ENCODE measurements at regions not wholly inside any gene's neighbourhood (a gene's known extent, or its start where the extent isn't known, plus 50 kb on each side); places are given as distances from the start of the nearest gene placed in this dataset.
"Not testable (repeated sequence)": the region's sequence is repeated elsewhere in the genome, so short reads cannot be mapped to it uniquely, and the experiment has no call there.

GRCh38 chr2:124983595-124983994 lies 958.5 kb downstream of the CNTNAP5 start:
- Histone ChIP-seq H3K4me2 (ENCODE audit: extremely low read depth, insufficient read depth, low read length) (no peak overlapping the region), H3K27ac (ENCODE audit: insufficient read depth, low read length) (no peak overlapping the region), H3K4me1 (ENCODE audit: control insufficient read depth, extremely low read depth, insufficient read depth, low read length) (no peaks in the 10 kb centered on the region), H4K20me1 (ENCODE audit: control insufficient read depth, extremely low read depth, insufficient read depth, low read length) (no peaks in the 10 kb centered on the region), H3K79me2 (ENCODE audit: control insufficient read depth, insufficient read depth, low read length) (no peaks in the 10 kb centered on the region), H2AFZ (ENCODE audit: low read length) (no peak overlapping the region), H3K9me3 (ENCODE audit: control insufficient read depth, insufficient read depth, low read depth, low read length) (no peaks in the 10 kb centered on the region), H3K36me3 (ENCODE audit: control insufficient read depth, insufficient read depth, low read length) (no peaks in the 10 kb centered on the region), H3K9ac (ENCODE audit: insufficient read depth, low read length) (no peak overlapping the region), H3K4me3 (replicated peaks in 1 of 4; ENCODE audit: control extremely low read depth in 1 of 4, insufficient read depth in 1 of 4, low read depth in 3 of 4, low read length in 4 of 4) (no peak overlapping the region), H3K27me3 (ENCODE audit: control insufficient read depth, insufficient read depth, low read length) (no peaks in the 10 kb centered on the region)
- DNase-seq (ENCODE audit: low read depth in 2 of 2), result peak; percentile 74 to 93
- TF ChIP-seq EZH2 (IDR thresholded peaks at IDR 0.05; ENCODE audit: low read length, missing control alignments) (no peak), CTCF (conservative IDR thresholded peaks at IDR 0.05 in 1 of 2, IDR thresholded peaks at IDR 0.05 in 1 of 2; ENCODE audit: low read depth in 1 of 2, low read length in 2 of 2) (no peak)

- no peaks in the 10 kb centered on the region for H3K9me3 ChIP-seq (ENCODE audit: control insufficient read depth, insufficient read depth, low read depth, low read length)
- no peak overlapping the region for H3K4me2 ChIP-seq (ENCODE audit: extremely low read depth, insufficient read depth, low read length)
- no peaks in the 10 kb centered on the region for H3K27me3 ChIP-seq (ENCODE audit: control insufficient read depth, insufficient read depth, low read length)
- H3K4me1 ChIP-seq (ENCODE audit: control insufficient read depth, extremely low read depth, insufficient read depth, low read length), result no peaks in the 10 kb centered on the region
- no peaks in the 10 kb centered on the region for H3K36me3 ChIP-seq (ENCODE audit: control insufficient read depth, insufficient read depth, low read length)
- no peak overlapping the region for H3K4me3 ChIP-seq (replicated peaks in 1 of 4; ENCODE audit: control extremely low read depth in 1 of 4, insufficient read depth in 1 of 4, low read depth in 3 of 4, low read length in 4 of 4)
- H3K79me2 ChIP-seq (ENCODE audit: control insufficient read depth, insufficient read depth, low read length), result no peaks in the 10 kb centered on the region
- peak; percentile 33 to 36 for DNase-seq (ENCODE audit: low read depth in 2 of 2)
- H3K27ac ChIP-seq (ENCODE audit: insufficient read depth, low read length), result no peak overlapping the region
- no peaks in the 10 kb centered on the region for H4K20me1 ChIP-seq (ENCODE audit: control insufficient read depth, extremely low read depth, insufficient read depth, low read length)
- no peak for TF ChIP-seq CTCF (conservative IDR thresholded peaks at IDR 0.05 in 1 of 2, IDR thresholded peaks at IDR 0.05 in 1 of 2; ENCODE audit: low read depth in 1 of 2, low read length in 2 of 2)
- TF ChIP-seq EZH2 (IDR thresholded peaks at IDR 0.05; ENCODE audit: low read length, missing control alignments), result no peak
- no peak overlapping the region for H3K9ac ChIP-seq (ENCODE audit: insufficient read depth, low read length)
- no peak overlapping the region for H2AFZ ChIP-seq (ENCODE audit: low read length)
These were observed 960.2 kb downstream of the CNTNAP5 start for GRCh38 chr2:124985270-124985669.

- Histone ChIP-seq H3K27ac (ENCODE audit: insufficient read depth, low read length) (no peak overlapping the region), H3K4me1 (ENCODE audit: control insufficient read depth, extremely low read depth, insufficient read depth, low read length) (no peaks in the 10 kb centered on the region), H3K9me3 (ENCODE audit: control insufficient read depth, insufficient read depth, low read depth, low read length) (no peaks in the 10 kb centered on the region), H2AFZ (ENCODE audit: low read length) (no peak overlapping the region), H3K4me2 (ENCODE audit: extremely low read depth, insufficient read depth, low read length) (no peak overlapping the region), H4K20me1 (ENCODE audit: control insufficient read depth, extremely low read depth, insufficient read depth, low read length) (no peaks in the 10 kb centered on the region), H3K79me2 (ENCODE audit: control insufficient read depth, insufficient read depth, low read length) (no peaks in the 10 kb centered on the region), H3K36me3 (ENCODE audit: control insufficient read depth, insufficient read depth, low read length) (no peaks in the 10 kb centered on the region), H3K4me3 (replicated peaks in 1 of 4; ENCODE audit: control extremely low read depth in 1 of 4, insufficient read depth in 1 of 4, low read depth in 3 of 4, low read length in 4 of 4) (no peak overlapping the region), H3K27me3 (ENCODE audit: control insufficient read depth, insufficient read depth, low read length) (no peaks in the 10 kb centered on the region), H3K9ac (ENCODE audit: insufficient read depth, low read length) (no peak overlapping the region)
- TF ChIP-seq CTCF (conservative IDR thresholded peaks at IDR 0.05 in 1 of 2, IDR thresholded peaks at IDR 0.05 in 1 of 2; ENCODE audit: low read depth in 1 of 2, low read length in 2 of 2), result no peak
- DNase-seq (ENCODE audit: low read depth in 2 of 2), result no peak
These were observed 961.0 kb downstream of the CNTNAP5 start for GRCh38 chr2:124986136-124986535.

GRCh38 chr2:124986870-124987269 lies 961.8 kb downstream of the CNTNAP5 start:
- not testable (repeated sequence) for H3K36me3 ChIP-seq (ENCODE audit: control insufficient read depth, insufficient read depth, low read length); H3K4me1 ChIP-seq (ENCODE audit: control insufficient read depth, extremely low read depth, insufficient read depth, low read length); H2AFZ ChIP-seq (ENCODE audit: low read length); H4K20me1 ChIP-seq (ENCODE audit: control insufficient read depth, extremely low read depth, insufficient read depth, low read length); H3K9ac ChIP-seq (ENCODE audit: insufficient read depth, low read length); H3K79me2 ChIP-seq (ENCODE audit: control insufficient read depth, insufficient read depth, low read length); H3K4me3 ChIP-seq (replicated peaks in 1 of 4; ENCODE audit: control extremely low read depth in 1 of 4, insufficient read depth in 1 of 4, low read depth in 3 of 4, low read length in 4 of 4); DNase-seq (ENCODE audit: low read depth in 2 of 2); H3K4me2 ChIP-seq (ENCODE audit: extremely low read depth, insufficient read depth, low read length); H3K9me3 ChIP-seq (ENCODE audit: control insufficient read depth, insufficient read depth, low read depth, low read length); H3K27me3 ChIP-seq (ENCODE audit: control insufficient read depth, insufficient read depth, low read length); H3K27ac ChIP-seq (ENCODE audit: insufficient read depth, low read length)

GRCh38 chr2:124987436-124987835 lies 962.3 kb downstream of the CNTNAP5 start:
- H3K4me3 ChIP-seq (replicated peaks in 1 of 4; ENCODE audit: control extremely low read depth in 1 of 4, insufficient read depth in 1 of 4, low read depth in 3 of 4, low read length in 4 of 4); H3K27ac ChIP-seq (ENCODE audit: insufficient read depth, low read length); H3K36me3 ChIP-seq (ENCODE audit: control insufficient read depth, insufficient read depth, low read length); H3K27me3 ChIP-seq (ENCODE audit: control insufficient read depth, insufficient read depth, low read length); H2AFZ ChIP-seq (ENCODE audit: low read length); H3K9me3 ChIP-seq (ENCODE audit: control insufficient read depth, insufficient read depth, low read depth, low read length); H3K4me1 ChIP-seq (ENCODE audit: control insufficient read depth, extremely low read depth, insufficient read depth, low read length); H4K20me1 ChIP-seq (ENCODE audit: control insufficient read depth, extremely low read depth, insufficient read depth, low read length); H3K9ac ChIP-seq (ENCODE audit: insufficient read depth, low read length); DNase-seq (ENCODE audit: low read depth in 2 of 2); H3K4me2 ChIP-seq (ENCODE audit: extremely low read depth, insufficient read depth, low read length); H3K79me2 ChIP-seq (ENCODE audit: control insufficient read depth, insufficient read depth, low read length): not testable (repeated sequence)

Measured in fibroblast of lung (primary cell).